ENCODE measurements at regions not wholly inside any gene's neighbourhood (a gene's known extent, or its start where the extent isn't known, plus 50 kb on each side); places are given as distances from the start of the nearest gene placed in this dataset.
"Not testable (repeated sequence)": the region's sequence is repeated elsewhere in the genome, so short reads cannot be mapped to it uniquely, and the experiment has no call there.

DNA sequence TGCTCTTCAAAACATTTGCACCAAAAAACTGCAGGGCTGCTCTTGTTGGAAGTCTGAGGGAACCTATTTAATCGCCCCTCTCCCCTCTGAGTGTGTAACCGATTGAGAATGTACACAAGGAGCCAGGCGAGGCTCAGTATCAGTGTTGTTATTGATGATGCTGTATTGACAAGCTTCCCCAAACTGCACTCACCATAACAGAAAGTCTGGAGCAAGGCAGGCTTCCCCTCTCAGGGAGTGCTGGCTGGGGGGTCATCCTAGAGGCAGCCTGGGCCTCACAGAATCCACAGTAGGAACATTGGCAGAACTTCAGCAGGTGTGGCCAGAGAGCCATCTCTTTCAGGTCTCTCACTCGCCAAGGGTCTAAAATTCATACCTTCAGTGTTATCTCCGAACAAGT is 58.1 kb upstream of the TUNAR start:
- no peak for DNase-seq (ENCODE audit: low read depth)

DNA sequence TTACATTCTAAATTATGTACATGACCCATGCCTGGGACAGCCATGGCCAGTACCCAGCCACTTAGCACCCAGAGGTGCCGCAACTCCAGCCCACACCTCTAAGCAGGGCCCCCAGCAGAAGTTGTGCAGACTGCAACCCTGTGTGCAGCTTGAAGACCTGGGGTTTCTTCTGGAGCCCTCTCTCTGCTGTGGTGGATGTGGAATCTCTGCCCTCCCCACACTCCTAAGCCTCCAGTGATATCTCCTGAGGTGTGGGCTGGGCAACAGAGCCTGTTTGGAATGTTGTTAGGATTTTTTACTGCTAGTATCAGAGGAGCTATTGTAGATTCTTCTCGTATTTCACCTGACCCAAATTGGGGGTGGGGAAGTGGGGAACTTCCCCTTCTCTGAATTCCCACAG is 59.4 kb upstream of the TUNAR start:
- no peak for DNase-seq (ENCODE audit: low read depth)

DNA sequence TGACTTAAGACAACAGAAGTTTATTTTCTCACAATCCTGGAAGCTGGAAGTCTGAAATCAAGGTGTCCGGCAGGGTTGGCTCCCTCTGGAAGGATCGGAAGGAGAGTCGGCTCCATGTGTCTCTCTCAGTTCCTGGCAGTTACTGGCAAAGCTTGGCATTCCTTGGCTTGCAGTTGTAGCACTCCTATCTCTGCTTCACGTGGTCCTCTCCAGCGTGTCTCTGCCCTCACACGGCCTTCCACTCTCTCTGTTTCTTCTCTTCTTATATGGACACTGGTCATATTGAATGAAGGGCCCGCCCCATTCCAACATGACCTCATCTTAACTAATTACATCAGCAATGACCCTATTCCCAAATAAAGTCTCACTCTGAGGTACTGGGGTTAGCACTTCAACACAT is 60.1 kb upstream of the TUNAR start:
- no peak for DNase-seq (ENCODE audit: low read depth)

DNA sequence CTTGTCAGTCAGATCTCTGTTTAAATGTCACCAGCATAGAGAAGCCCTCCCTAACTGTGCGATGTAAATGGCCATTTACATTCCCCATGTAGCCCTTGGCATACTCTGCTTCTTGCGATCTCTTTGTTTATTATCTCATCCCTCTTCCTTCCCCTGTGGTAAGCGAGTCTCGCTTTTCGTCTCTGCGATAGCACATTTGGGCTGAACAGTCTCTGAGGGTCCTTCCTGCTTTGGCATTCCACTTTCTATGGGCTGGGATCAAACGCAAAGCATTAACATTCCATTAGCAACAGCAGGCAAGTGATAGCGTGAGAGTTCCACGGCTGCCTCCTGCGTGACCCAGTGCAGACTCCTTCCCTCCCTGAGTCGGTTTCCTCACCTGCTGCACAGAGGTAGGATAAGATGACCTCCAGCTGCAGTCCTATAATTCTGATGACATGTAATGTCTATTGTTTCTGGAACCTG is 61.4 kb upstream of the TUNAR start:
- DNase-seq (ENCODE audit: low read depth), result no peak

GRCh38 chr14:95814363-95815225 is 62.0 kb upstream of the TUNAR start:
- DNase-seq (ENCODE audit: low read depth), result no peak

DNA sequence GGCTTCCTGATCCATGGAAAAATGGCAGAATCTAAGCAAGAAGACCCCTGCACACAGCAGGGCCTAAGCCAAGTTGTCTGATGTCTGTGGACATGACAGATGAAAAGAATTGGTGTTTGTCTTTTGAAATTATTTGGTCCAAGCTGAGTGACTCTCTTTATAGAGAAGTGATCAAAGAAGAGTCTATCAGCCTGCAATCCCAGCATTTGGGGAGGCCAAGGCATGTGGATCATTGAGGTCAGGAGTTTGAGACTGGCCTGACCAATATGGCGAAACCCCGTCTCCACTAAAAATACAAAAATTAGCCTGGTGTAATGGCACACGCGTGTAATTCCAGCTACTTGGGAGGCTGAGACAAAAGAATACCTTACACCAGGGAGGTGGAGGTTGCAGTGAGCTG is 64.8 kb upstream of the TUNAR start:
- no peak for DNase-seq (ENCODE audit: low read depth)

GRCh38 chr14:95808371-95808770 is 68.3 kb upstream of the TUNAR start:
- DNase-seq (ENCODE audit: low read depth), result no peak

DNA sequence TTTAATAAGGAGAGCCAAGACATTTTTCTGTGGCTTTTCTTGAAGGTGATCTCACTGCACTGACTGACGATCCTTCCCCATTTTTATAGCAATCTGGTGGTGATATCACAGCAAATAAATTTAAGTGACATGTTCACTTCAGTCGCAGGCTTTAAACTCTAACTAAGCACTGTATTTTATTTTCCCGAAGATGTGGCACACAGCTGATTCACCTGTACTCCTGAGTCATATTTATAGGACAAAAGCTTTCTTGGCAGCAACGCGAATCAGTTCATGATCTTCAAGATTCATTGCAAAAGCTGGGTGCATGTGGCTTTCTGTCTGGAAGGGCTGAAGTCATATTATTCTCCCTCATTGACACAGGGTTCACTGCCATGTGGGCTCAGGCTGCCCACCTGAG is 79.8 kb upstream of the TUNAR start:
- no peak for DNase-seq (ENCODE audit: low read depth)

- DNase-seq (ENCODE audit: low read depth), result no peak
Measured at GRCh38 chr14:95787941-95788340, 74.0 kb upstream of the TCL1A start.

- DNase-seq (ENCODE audit: low read depth), result no peak
Measured at GRCh38 chr14:95786566-95786965, 72.6 kb upstream of the TCL1A start.

DNA sequence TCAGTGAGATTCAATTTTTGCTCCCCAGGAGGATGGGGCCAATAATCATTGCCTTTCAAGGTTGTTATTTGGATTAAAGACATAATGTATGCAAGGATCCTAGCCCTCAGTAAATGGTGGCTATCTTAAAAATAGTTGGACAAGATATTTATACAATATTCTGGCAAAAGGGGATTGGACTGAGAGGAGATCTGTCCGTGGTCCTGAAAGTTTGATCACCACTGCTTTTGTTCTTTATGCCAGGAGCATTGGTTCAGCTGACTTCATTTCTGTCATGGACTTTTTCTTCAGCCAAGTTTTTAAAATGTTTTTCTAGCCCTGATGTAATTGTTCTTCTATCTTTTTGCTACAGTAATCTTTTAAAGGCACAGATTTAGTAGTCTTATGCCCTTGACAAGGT is 70.2 kb upstream of the TCL1A start:
- no peak for DNase-seq (ENCODE audit: low read depth)

DNA sequence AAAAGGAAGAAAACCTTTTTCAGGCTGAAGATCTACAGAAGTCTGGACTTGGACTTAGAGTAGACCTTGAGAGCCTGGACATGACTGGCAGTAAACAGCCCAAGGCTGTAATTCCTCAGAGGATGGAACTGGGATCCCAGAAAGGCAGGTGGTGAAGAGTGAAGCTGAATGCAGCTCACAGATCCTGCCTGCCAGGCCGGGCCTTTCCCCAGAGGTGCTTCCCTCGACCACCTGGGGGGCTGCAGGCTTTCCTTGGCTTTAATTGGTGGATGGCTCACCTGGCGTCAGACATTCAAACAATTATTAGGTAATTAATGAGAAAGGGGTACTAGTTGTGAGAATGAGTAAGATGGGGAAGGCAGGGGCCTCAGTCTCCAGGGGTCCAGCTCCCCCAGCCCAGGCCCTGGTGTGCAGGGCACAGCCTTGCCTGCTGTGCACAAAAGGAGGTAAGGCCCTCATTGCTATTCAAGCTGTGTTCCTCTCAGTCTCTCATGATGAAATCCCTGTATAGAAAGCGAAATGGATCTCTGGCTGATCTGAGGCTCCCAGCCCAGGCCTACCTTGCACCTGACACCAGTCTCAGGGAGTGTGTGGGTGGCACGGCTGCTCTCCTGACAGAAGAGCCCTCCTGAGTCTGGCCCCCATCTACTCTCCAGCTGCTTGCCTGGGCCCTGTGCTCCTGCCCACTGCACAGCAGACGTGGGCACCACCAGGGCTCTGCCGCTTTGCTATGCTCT is 63.0 kb upstream of the TCL1A start:
- no peak for DNase-seq (ENCODE audit: low read depth)

GRCh38 chr14:95774265-95775160 is 60.6 kb upstream of the TCL1A start:
- peak; percentile 15 for DNase-seq (ENCODE audit: low read depth)

- no peak for DNase-seq (ENCODE audit: low read depth)
Measured at GRCh38 chr14:95770777-95771176, 56.9 kb upstream of the TCL1A start.

- DNase-seq (ENCODE audit: low read depth), result no peak
Measured at GRCh38 chr14:95769976-95770375, 56.1 kb upstream of the TCL1A start.

DNA sequence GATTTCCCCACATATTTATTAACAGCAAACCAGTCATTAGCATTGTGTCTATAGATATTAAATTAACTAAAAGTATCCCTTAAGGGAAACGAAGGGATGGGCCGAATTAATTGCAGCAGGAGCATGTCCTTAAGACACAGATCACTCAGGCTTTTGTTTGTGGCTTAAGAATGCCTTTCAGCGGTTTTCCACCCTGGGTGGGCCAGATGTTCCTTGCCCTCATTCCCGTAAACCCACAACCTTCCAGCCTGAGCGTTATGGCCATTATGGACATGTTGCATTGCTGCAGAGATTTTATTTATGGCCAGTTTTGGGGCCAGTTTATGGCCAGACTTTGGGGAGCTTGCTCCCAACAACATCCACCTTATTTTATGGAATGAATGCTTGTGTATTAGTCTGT is 55.5 kb upstream of the TCL1A start:
- DNase-seq (ENCODE audit: low read depth), result not testable (repeated sequence)

- no peak for DNase-seq (ENCODE audit: low read depth)
Measured at GRCh38 chr14:95765051-95765450, 51.1 kb upstream of the TCL1A start.

DNA sequence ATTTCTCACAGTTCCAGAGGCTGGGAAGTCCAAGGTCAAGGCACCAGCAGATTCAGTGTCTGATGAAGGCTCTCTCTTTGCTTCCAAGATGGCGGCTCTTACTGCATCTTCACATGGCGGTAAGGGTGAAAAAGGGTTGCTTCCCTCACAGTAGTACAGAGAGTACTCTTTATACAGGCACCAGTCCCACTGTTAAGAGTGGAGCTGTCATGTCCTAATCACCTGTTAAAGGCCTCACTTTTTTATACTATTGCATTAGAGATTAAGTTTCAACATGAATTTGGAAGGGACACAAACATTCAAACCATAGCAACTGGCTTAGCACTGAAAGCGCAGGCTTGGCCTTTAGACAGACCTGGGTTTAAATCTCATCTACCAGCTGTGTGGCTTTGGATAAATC is 50.0 kb upstream of the TCL1A start:
- no peak for DNase-seq (ENCODE audit: low read depth)

All from fibroblast of gingiva (primary cell).